T-helper 22 cell (primary cell): ENCODE measurements at regions not wholly inside any gene's neighbourhood (a gene's known extent, or its start where the extent isn't known, plus 50 kb on each side); places are given as distances from the start of the nearest gene placed in this dataset.

Experiments
- DNase-seq: peaks from one replicate; pipeline ENCODE4 v3.0.0-alpha.2; 2020; ENCODE audit warnings: low read depth

DNA sequence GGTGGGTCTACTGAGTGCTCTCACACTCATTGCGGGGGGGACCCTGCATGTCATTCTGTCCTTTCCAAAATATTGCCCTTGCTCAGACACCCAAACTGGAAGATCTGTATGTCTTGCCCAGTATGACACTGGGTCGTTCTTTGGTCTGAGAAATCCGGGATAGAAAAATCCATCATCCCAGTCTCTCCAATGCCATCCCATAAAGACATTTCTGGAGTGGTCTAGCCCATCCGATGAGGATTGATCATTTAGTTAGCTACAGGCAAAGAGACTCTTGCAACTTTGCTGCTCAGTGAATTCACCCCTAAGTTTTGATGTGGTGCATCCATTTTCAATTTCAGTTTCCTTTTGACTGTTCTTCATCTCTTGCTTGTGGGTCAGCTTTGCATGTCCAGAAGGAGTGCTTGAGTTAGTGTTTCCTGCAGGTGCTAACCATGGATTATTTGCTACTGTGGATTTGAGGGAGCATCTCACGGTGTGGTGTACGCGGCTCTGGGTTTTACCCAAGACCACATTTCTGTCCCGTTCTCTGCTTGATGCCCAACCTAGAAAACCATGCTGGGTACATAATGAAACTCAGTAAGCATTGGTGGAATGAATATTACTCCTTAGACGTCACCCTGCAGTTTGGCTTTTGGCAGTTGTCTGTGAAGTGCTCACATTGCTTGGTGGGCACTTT lies 247.0 kb upstream of the MKI67 start:
- no peak for DNase-seq

GRCh38 chr10:128373831-128374230 lies 247.6 kb upstream of the MKI67 start:
- DNase-seq: no peak

- no peak for DNase-seq
Observed at GRCh38 chr10:128375171-128375570, 248.9 kb upstream of the MKI67 start.

DNA sequence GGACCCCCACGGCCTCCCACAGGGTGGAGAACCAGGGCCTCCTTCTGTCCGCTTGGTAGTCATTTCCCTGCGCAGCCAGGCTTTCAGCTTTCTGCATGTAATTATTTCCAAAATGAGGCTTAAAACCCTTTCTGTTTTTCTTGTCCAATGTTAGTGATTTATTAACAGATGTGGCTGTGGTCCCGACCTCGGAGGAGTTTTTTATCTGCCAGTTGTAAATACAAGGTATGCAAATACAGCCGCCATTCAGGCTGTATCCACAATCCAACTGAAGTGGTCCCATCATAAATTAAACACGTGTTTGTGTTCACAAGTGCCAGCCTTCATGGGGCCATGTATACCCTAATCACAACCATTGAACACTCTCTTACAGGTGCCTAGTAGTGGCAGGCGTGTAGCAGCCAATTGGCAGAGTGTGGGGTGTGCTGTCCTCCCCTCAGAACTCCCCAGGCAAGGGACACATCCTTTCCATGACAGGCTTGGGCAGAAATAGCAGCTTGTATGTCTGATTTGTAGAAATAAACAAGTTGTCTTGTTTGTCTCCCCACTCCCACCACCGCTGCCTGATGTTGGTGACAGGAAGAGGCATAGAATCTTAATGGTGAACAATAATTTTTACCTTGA lies 251.3 kb upstream of the MKI67 start:
- no peak for DNase-seq

- DNase-seq: no peak
Observed at GRCh38 chr10:128377988-128378387, 251.8 kb upstream of the MKI67 start.

DNA sequence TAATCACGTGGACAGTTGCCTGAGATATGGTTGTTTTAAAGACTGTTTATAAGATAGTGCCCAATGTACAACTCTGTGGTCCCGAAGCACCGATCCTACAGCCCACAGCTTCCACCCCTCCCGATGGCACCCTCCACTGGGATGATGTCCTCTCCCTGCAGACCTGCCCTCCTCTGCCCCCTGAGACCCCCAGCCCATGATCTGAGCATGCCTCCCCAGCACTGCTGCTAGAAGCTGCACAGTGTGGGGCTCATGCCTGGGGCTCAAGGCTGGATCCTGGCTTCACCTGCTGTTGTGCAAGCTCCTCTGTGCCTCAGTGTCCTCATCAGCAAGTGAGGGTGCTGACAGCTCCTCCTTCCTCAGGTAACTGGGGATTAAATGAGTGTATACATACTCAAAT lies 254.7 kb upstream of the MKI67 start:
- DNase-seq: no peak

DNA sequence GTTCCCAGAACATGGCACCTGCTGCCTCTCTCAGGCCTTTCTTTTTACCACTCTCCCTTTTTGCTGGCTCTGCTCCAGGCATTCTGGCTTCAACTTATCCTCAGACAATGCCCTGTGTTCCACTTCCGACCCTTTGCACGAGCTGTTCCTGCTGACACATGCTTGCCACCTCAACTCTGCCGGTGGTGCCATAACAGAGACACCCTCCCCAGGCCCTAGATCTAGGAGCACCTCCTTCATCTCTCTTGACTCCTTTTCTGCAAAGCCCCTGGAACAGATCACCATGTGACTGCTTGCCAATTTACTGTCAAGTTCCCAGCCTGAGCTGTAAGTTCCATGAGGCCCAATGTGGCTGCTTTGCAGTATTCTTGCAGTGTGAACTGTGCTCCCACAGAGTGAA lies 256.0 kb upstream of the MKI67 start:
- DNase-seq: no peak

GRCh38 chr10:128384831-128385230 lies 258.6 kb upstream of the MKI67 start:
- no peak for DNase-seq

DNA sequence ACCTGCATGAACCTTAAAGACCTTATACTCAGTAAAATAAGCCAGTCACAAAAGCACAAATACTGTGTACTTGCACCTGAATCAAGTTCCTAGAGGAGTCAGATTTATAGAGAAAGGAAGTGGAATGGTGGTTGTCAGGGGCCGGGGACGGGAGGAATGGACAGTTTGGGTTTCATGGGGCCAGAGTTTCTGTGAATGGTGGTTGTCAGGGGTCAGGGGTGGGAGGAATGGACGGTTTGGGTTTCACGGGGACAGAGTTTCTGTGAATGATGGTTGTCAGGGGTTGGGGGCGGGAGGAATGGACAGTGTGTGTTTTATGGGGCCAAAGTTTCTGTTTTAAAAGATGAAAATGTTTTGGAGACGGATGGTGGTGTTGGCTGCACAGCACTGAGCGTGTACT lies 260.0 kb upstream of the MKI67 start:
- no peak for DNase-seq

GRCh38 chr10:128386816-128387604 lies 260.8 kb upstream of the MKI67 start:
- no peak for DNase-seq

- DNase-seq: no peak
Observed at GRCh38 chr10:128390596-128390995, 264.4 kb upstream of the MKI67 start.

DNA sequence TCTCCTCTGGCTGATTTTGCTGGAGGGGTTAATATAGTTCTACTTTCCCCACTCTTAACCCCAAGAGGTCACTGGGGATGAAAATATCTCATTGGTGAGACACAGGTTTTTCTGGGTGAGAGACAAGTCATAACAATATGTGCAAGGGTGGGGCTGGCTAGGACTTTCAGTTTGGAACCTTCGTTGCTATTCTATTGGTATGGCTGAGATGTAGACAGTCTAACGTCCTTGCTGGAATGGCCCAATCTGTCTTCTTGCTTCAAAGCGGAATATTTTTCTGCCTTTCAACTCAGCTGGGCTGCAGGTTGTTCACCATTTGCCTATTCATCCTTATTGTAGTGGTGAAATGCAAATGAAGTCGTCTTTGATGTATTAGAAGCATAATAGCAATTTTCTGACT lies 267.3 kb upstream of the MKI67 start:
- DNase-seq: no peak

- DNase-seq: no peak
Observed at GRCh38 chr10:128398118-128398517, 271.9 kb upstream of the MKI67 start.

- no peak for DNase-seq
Observed at GRCh38 chr10:128398999-128399398, 272.8 kb upstream of the MKI67 start.

DNA sequence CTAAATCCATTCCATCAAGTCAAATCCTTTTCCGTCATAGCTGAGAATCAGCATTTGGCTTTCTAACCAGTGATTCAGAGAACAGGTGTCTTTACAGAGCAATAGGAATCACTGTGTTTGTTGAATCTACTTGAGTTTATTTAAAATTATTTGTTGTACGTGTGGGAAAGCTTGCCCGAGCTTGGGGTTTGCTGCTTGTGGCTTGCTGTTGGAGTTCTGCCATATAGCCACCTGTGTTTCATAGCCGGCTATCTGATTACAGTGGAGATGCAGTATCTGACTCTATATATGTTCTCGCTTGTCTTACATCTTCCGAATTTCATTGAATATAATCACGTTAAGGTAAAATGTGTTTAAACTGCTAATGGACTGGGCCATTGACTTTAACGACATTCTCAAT lies 274.3 kb upstream of the MKI67 start:
- no peak for DNase-seq

- DNase-seq: no peak
Observed at GRCh38 chr10:128405450-128405849, 279.2 kb upstream of the MKI67 start.

DNA sequence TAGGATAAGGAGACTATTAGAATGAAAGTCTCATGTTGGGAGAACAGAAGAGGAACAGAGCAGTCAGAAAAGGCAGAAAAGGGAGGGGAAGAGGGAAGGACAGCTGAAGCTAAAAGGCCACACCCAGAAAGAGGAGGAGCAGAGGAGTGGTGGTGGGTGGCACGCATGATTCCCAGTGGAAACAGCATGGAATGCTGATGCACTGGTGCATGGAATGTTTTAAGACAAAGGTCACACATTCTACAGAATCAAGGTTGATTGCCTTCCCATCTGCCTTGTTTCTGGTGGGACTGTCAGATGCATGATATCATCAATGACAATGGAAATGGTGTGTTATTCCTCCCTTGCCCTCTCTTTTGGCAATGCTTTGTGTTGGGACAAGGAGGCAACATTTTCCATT lies 285.4 kb upstream of the MKI67 start:
- no peak for DNase-seq

GRCh38 chr10:128414568-128414967 lies 288.3 kb upstream of the MKI67 start:
- DNase-seq: no peak

GRCh38 chr10:128416231-128416630 lies 290.0 kb upstream of the MKI67 start:
- DNase-seq: no peak

DNA sequence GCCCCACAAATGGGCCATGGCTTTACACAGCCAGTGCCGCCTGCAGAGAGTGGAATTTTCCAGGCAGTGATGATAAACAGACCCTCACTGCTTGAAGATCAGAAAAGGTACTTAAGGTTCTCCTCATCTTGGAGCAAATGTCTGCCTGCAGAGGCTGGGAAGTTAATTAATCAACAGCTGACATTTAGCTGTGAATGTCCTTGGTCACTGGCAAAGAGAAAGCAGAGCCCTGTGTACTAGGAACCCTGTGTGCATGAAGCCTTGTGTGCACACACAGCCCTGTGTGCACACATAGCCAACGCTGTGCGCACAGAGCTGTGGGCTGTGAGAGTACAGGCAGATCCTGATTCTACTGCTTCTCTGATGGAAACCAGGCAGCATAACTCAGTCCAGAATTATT lies 291.6 kb upstream of the MKI67 start:
- DNase-seq: no peak

DNA sequence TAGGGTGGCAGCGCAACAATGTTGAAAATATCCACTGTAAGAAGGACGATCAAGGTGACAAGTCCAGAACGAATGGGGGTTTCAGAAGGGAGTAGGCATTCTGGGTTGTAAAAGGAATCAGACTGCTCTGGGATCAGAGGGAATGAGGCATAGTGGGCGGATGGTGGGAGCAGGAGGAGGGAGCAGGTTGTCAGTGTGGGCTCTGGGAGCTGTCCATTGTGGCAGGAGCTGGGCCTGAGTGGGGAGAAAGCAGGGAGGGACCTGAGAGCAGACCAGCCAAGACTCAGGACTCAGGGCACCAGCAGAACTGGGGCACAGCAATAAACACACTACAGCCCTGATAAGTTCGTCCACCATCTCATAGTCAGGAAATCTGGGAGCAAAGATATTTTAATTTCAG lies 292.6 kb upstream of the MKI67 start:
- DNase-seq: no peak

DNA sequence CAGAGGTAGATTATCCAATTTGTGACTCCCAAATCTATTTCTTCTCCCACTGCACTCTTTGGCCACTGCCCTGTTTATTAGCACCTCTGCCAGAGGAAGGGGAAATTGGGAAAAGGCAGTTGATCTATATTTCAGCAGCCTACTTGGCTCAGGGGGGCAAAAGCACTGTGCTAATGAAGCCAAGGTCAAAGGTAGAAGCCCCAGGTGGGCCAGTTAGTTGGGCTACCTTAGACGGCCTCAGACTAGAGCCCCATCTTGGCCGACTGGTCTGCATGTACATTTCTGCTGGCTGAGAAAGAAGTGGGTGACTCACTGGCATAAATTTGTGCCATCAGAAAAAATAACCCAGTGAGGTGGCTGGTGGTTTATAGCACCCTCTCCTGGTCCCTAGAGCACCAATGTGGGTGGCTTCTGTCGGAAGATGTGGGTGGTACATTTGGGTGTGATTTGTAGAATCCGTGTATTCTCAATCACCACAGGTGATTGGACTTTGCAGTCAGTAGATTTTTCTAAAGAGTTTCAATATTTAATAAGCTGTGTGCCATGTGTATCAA lies 293.3 kb upstream of the MKI67 start:
- no peak for DNase-seq

DNA sequence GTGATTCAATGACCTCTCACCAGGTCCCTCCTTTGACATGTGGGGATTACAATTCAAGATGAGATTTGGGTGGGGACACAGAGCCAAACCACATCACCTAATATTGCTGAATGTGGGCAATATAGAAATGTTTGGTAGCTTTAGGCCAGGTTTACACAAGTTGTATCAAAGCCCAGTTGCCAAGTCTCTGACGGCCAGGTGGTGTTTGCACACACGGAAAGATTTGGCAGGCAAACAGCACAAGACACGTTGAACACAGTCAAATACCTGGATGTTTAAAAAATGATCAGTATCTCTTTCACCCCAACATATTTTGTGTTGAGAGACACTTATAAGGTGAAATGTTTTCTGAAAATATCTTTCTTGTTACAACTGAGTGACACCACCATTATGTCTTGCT lies 294.4 kb upstream of the MKI67 start:
- no peak for DNase-seq
